ENCODE measurements at regions not wholly inside any gene's neighbourhood (a gene's known extent, or its start where the extent isn't known, plus 50 kb on each side); places are given as distances from the start of the nearest gene placed in this dataset.

DNA sequence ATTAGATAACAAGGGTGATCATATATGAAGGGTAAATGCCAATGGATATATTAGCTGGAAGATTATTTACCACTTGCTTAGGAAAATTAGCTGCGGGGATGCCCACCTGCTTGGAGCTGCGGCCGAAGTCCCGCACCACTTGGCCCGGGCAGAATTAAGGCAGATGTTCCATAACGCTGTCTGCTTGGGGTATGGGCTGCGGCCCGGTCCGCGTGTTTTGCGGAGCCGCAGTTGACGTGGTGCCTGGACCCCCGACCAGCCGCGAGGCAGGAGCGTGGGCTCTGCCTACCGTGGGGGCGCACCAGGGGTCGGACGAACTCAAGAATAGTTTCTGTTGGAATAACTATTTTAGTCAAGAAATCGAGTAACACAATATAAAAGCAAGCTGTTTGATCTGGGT lies 235.2 kb downstream of the CPXCR1 start:
- Histone ChIP-seq H2AFZ (ENCODE audit: low read length) (no peak overlapping the region), H3K79me2 (ENCODE audit: insufficient read depth, low read length) (no peaks in the 10 kb centered on the region), H3K4me1 (ENCODE audit: insufficient read depth, low read length) (no peaks in the 10 kb centered on the region), H4K20me1 (ENCODE audit: insufficient read depth, low read length) (no peaks in the 10 kb centered on the region), H3K36me3 (replicated peaks in 1 of 2; ENCODE audit: control insufficient read depth in 1 of 2, insufficient read depth in 2 of 2, low read length in 2 of 2) (no peaks in the 10 kb centered on the region), H3K9ac (ENCODE audit: insufficient read depth, low read depth, low read length) (no peak overlapping the region), H3K9me3 (ENCODE audit: low read length) (no peaks in the 10 kb centered on the region), H3K27me3 (ENCODE audit: control insufficient read depth in 1 of 2, insufficient read depth in 2 of 2, low read length in 2 of 2) (no peaks in the 10 kb centered on the region), H3K4me2 (ENCODE audit: low read depth, low read length) (no peak overlapping the region), H3K4me3 (replicated peaks in 1 of 3; ENCODE audit: insufficient read depth in 1 of 3, low read depth in 2 of 3, low read length in 3 of 3) (no peak overlapping the region), H3K27ac (ENCODE audit: extremely low read length, insufficient read depth, low read length) (no peak overlapping the region)
- ChIA-PET POLR2A (no interaction called here), CTCF (ENCODE audit: low intra/inter-chr PET ratio, low total read pairs) (no interaction called here)
- WGBS (ENCODE audit: low lambda C conversion rate): 76% methylated on average over 13 of the region's 22 CpGs
- no peak for FAIRE-seq
- DNase-seq (ENCODE audit: low spot score): no peak
- TF ChIP-seq TAF1 (CRISPR knock-in tag; IDR thresholded peaks at IDR 0.05) (no peak), PLRG1 (conservative IDR thresholded peaks at IDR 0.05) (no peak), HNF4G (IDR thresholded peaks at IDR 0.05; ENCODE audit: borderline replicate concordance, low read depth, low read length) (no peak), HNF4G (CRISPR knock-in tag; IDR thresholded peaks at IDR 0.05; ENCODE audit: borderline replicate concordance, low read depth) (no peak), THAP11 (CRISPR knock-in tag; IDR thresholded peaks at IDR 0.05) (no peak), NKX3-1 (CRISPR knock-in tag; IDR thresholded peaks at IDR 0.05) (no peak)
- TF ChIP-seq, protein P1, sequence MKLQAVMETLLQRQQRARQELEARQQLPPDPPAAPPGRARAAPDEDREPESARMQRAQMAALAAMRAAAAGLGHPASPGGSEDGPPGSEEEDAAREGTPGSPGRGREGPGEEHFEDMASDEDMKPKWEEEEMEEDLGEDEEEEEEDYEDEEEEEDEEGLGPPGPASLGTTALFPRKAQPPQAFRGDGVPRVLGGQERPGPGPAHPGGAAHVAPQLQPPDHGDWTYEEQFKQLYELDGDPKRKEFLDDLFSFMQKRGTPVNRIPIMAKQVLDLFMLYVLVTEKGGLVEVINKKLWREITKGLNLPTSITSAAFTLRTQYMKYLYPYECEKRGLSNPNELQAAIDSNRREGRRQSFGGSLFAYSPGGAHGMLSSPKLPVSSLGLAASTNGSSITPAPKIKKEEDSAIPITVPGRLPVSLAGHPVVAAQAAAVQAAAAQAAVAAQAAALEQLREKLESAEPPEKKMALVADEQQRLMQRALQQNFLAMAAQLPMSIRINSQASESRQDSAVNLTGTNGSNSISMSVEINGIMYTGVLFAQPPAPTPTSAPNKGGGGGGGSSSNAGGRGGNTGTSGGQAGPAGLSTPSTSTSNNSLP (IDR thresholded peaks at IDR 0.05; ENCODE audit: low read depth, low read length): no peak
- in situ Hi-C loops (cut with HindIII; ENCODE audit: extremely low pct_ligation_motif_present, low pct_unique_long_range_greater_than_20kb): no loop called here
- intact Hi-C loops (cut with micrococcal nuclease; ENCODE audit: unreplicated experiment): no loop called here
- no peak for ATAC-seq
- no TSS peak for BruUV-seq (replicated peaks)

- Histone ChIP-seq H4K20me1 (ENCODE audit: insufficient read depth, low read length) (no peaks in the 10 kb centered on the region), H2AFZ (ENCODE audit: low read length) (no peak overlapping the region), H3K36me3 (replicated peaks in 1 of 2; ENCODE audit: control insufficient read depth in 1 of 2, insufficient read depth in 2 of 2, low read length in 2 of 2) (no peaks in the 10 kb centered on the region), H3K9me3 (ENCODE audit: low read length) (no peaks in the 10 kb centered on the region), H3K27me3 (ENCODE audit: control insufficient read depth in 1 of 2, insufficient read depth in 2 of 2, low read length in 2 of 2) (no peaks in the 10 kb centered on the region), H3K4me1 (ENCODE audit: insufficient read depth, low read length) (no peaks in the 10 kb centered on the region), H3K9ac (ENCODE audit: insufficient read depth, low read depth, low read length) (no peak overlapping the region), H3K4me2 (ENCODE audit: low read depth, low read length) (no peak overlapping the region), H3K27ac (ENCODE audit: extremely low read length, insufficient read depth, low read length) (no peak overlapping the region), H3K4me3 (replicated peaks in 1 of 3; ENCODE audit: insufficient read depth in 1 of 3, low read depth in 2 of 3, low read length in 3 of 3) (no peak overlapping the region), H3K79me2 (ENCODE audit: insufficient read depth, low read length) (no peaks in the 10 kb centered on the region)
- 33% methylated on average over 3 of the region's 3 CpGs for WGBS (ENCODE audit: low lambda C conversion rate)
- BruUV-seq (replicated peaks): no TSS peak
- ATAC-seq: no peak
- intact Hi-C loops (cut with micrococcal nuclease; ENCODE audit: unreplicated experiment) (no loop called here), in situ Hi-C loops (cut with HindIII; ENCODE audit: extremely low pct_ligation_motif_present, low pct_unique_long_range_greater_than_20kb) (no loop called here)
- ChIA-PET POLR2A (no interaction called here), CTCF (ENCODE audit: low intra/inter-chr PET ratio, low total read pairs) (no interaction called here)
- no peak for FAIRE-seq
- DNase-seq (ENCODE audit: low spot score): no peak
- TF ChIP-seq ZNF703 (CRISPR knock-in tag; IDR thresholded peaks at IDR 0.05; ENCODE audit: borderline replicate concordance): no peak
- TF ChIP-seq, protein P2, sequence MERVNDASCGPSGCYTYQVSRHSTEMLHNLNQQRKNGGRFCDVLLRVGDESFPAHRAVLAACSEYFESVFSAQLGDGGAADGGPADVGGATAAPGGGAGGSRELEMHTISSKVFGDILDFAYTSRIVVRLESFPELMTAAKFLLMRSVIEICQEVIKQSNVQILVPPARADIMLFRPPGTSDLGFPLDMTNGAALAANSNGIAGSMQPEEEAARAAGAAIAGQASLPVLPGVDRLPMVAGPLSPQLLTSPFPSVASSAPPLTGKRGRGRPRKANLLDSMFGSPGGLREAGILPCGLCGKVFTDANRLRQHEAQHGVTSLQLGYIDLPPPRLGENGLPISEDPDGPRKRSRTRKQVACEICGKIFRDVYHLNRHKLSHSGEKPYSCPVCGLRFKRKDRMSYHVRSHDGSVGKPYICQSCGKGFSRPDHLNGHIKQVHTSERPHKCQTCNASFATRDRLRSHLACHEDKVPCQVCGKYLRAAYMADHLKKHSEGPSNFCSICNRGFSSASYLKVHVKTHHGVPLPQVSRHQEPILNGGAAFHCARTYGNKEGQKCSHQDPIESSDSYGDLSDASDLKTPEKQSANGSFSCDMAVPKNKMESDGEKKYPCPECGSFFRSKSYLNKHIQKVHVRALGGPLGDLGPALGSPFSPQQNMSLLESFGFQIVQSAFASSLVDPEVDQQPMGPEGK (CRISPR knock-in tag; IDR thresholded peaks at IDR 0.05): no peak
- no peak for TF ChIP-seq ZMAT3 (CRISPR knock-in tag; conservative IDR thresholded peaks at IDR 0.05)
- TF ChIP-seq, protein P3, sequence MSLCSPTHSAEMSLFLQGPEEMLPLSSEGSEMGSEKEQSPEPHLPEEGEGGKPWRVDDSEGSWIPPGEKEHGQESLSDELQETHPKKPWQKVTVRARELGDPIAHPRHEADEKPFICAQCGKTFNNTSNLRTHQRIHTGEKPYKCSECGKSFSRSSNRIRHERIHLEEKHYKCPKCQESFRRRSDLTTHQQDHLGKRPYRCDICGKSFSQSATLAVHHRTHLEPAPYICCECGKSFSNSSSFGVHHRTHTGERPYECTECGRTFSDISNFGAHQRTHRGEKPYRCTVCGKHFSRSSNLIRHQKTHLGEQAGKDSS (CRISPR knock-in tag; IDR thresholded peaks at IDR 0.05; ENCODE audit: borderline replicate concordance, low read depth): no peak
- no peak for TF ChIP-seq RBFOX2 (IDR thresholded peaks at IDR 0.05; ENCODE audit: low read depth, low read length)
- TF ChIP-seq PTBP1 (IDR thresholded peaks at IDR 0.05; ENCODE audit: low read depth, low read length, poor library complexity, severe bottlenecking): no peak
- no peak for TF ChIP-seq ZNF770 (CRISPR knock-in tag; IDR thresholded peaks at IDR 0.05)
Measured at GRCh38 chrX:88982933-88983332, 235.9 kb downstream of the CPXCR1 start.

All from HepG2 (cell line).